PC-9 (cell line): ENCODE measurements at regions not wholly inside any gene's neighbourhood (a gene's known extent, or its start where the extent isn't known, plus 50 kb on each side); places are given as distances from the start of the nearest gene placed in this dataset.

Experiments
- BruUV-seq: library from RNA; stranded (reverse); fragments of 400-500 nt; replicated peaks from 2 replicates; lab custom pipeline; 2021; lab: Mats Ljungman, UMichigan
- CTCF ChIA-PET: fragments of 300-600 bp; sonication (Branson Sonifier 250); formaldehyde crosslinking; loops from one replicate; lab custom pipeline; 2022; ENCODE audit warnings: antibody characterized with exemption; lab: Charles Lee
- POLR2A ChIA-PET: fragments of 300-600 bp; sonication (Branson Sonifier 250); formaldehyde crosslinking; loops from one replicate; lab custom pipeline; 2022; ENCODE audit warnings: antibody characterized with exemption; ENCODE audit not compliant: unreplicated experiment; lab: Charles Lee
- DNase-seq, 2 experiments: peaks; one replicate each; pipeline versions ENCODE4 v3.0.0 to v3.0.0-alpha.2; 2015 to 2022; ENCODE audit warnings: mixed read lengths in 1 of 2
- H2AFZ ChIP-seq: fragments of 200-600 bp; sonication (generic); 2 replicates; pipeline ENCODE4 v1.8.1; 2017; ENCODE audit warnings: antibody characterized with exemption
- H3F3A ChIP-seq: fragments of 200-600 bp; sonication (generic); 2 replicates; pipeline ENCODE4 v1.8.1; 2017; ENCODE audit warnings: antibody characterized with exemption, mild to moderate bottlenecking, low read depth; ENCODE audit not compliant: insufficient read depth
- H3K27ac ChIP-seq: fragments of 200-600 bp; sonication (generic); 2 replicates; pipeline ENCODE4 v1.6.1; 2016; ENCODE audit warnings: mixed run types
- H3K27me3 ChIP-seq: fragments of 200-600 bp; sonication (generic); 2 replicates; pipeline ENCODE4 v1.6.1; 2016; ENCODE audit warnings: low read depth, mixed run types; ENCODE audit not compliant: insufficient read depth
- H3K36me3 ChIP-seq: fragments of 200-600 bp; sonication (generic); 2 replicates; pipeline ENCODE4 v1.6.1; 2016; ENCODE audit warnings: low read depth, mixed run types
- H3K4me1 ChIP-seq: fragments of 200-600 bp; sonication (generic); replicated peaks from 2 replicates; pipeline ENCODE4 v1.6.1; 2016; ENCODE audit warnings: mixed run types; ENCODE audit not compliant: insufficient read depth
- H3K4me2 ChIP-seq: fragments of 200-600 bp; sonication (generic); 2 replicates; pipeline ENCODE4 v1.6.1; 2017; ENCODE audit warnings: mixed run types
- H3K4me3 ChIP-seq: fragments of 200-600 bp; sonication (generic); 2 replicates; pipeline ENCODE4 v1.6.1; 2016; ENCODE audit warnings: mixed run types
- H3K79me2 ChIP-seq: fragments of 200-600 bp; sonication (generic); 2 replicates; pipeline ENCODE4 v1.6.1; 2017; ENCODE audit warnings: low read depth, mixed run types
- H3K9me2 ChIP-seq: fragments of 200-600 bp; sonication (generic); 2 replicates; pipeline ENCODE4 v1.8.1; 2017; ENCODE audit warnings: mild to moderate bottlenecking; ENCODE audit not compliant: insufficient read depth
- H3K9me3 ChIP-seq: fragments of 200-600 bp; sonication (generic); 2 replicates; pipeline ENCODE4 v1.8.1; 2016; ENCODE audit warnings: low read depth; ENCODE audit not compliant: insufficient read depth
- H4K20me1 ChIP-seq: fragments of 200-600 bp; sonication (generic); 2 replicates; pipeline ENCODE4 v1.8.1; 2017; ENCODE audit not compliant: insufficient read depth
- EZH2 ChIP-seq: fragments of 200-600 bp; sonication (generic); IDR thresholded peaks from 2 replicates; pipeline ENCODE4 v1.8.0; 2017; ENCODE audit warnings: antibody characterized with exemption, low read depth
- intact Hi-C: fragments of 100-400 bp; cut with micrococcal nuclease; formaldehyde crosslinking; loops from one replicate; pipeline ENCODE4 v1.10.0; 2022; ENCODE audit not compliant: unreplicated experiment
- TF ChIP-seq, protein P1 (sequence below): fragments of 200-600 bp; sonication (generic); conservative IDR thresholded peaks from 2 replicates; pipeline ENCODE4 v1.6.1; 2017; ENCODE audit warnings: mixed run types, antibody characterized with exemption, mild to moderate bottlenecking, moderate library complexity

DNA sequence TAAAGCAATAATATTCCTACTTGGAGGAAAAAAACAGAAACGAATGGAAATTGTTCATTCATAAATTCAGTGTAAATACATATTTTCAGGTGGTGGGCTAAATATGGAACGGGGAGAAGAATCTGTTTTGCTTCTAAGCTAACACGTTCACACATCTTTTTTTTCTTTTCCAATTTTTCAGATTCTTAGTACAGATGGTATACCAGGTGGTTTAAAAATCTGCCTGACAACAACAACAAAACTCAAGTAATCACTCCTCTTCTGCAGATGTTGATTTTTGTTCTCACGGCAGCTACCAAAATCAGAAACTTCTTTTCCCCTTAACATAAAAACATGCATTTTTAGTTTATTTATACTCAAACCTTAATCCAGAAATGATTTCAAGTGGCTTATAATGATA, 164.8 kb upstream of the SYT4 start:
- no peak for DNase-seq
- H4K20me1 ChIP-seq = no peaks in the 10 kb centered on the region
- no peaks in the 10 kb centered on the region for H3K9me2 ChIP-seq
- no peak overlapping the region for H2AFZ ChIP-seq
- POLR2A ChIA-PET = no interaction called here
- H3K4me2 ChIP-seq = no peak overlapping the region
- no peaks in the 10 kb centered on the region for H3F3A ChIP-seq
- no peaks in the 10 kb centered on the region for H3K4me1 ChIP-seq
- no peaks in the 10 kb centered on the region for H3K27me3 ChIP-seq
- H3K9me3 ChIP-seq = no peaks in the 10 kb centered on the region
- no peak overlapping the region for H3K4me3 ChIP-seq
- CTCF ChIA-PET = no interaction called here
- no peak overlapping the region for H3K27ac ChIP-seq
- intact Hi-C loops = no loop called here
- no peaks in the 10 kb centered on the region for H3K79me2 ChIP-seq
- TF ChIP-seq EZH2 = no peak
- TF ChIP-seq, protein P1, sequence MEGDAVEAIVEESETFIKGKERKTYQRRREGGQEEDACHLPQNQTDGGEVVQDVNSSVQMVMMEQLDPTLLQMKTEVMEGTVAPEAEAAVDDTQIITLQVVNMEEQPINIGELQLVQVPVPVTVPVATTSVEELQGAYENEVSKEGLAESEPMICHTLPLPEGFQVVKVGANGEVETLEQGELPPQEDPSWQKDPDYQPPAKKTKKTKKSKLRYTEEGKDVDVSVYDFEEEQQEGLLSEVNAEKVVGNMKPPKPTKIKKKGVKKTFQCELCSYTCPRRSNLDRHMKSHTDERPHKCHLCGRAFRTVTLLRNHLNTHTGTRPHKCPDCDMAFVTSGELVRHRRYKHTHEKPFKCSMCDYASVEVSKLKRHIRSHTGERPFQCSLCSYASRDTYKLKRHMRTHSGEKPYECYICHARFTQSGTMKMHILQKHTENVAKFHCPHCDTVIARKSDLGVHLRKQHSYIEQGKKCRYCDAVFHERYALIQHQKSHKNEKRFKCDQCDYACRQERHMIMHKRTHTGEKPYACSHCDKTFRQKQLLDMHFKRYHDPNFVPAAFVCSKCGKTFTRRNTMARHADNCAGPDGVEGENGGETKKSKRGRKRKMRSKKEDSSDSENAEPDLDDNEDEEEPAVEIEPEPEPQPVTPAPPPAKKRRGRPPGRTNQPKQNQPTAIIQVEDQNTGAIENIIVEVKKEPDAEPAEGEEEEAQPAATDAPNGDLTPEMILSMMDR = no peak
- no TSS peak for BruUV-seq
- no peaks in the 10 kb centered on the region for H3K36me3 ChIP-seq

DNA sequence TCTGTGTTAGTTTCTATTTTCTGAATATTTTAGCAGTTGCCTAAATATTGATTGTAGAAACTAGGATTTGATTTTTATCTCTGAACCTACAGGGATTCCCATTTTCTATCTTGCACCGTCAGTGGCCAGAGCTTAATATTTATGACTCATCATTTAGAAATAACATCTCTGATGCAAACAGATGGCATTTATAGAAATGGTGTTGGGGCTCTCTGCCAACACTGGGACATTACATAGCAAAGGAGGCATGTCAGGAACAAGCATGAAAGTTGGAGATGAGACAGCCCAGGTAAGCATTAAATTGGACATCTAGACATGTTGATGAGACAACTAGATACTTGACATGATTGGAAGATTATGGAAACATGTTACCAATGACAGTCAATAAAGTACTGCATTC, 165.3 kb upstream of the SYT4 start:
- H3K36me3 ChIP-seq = no peaks in the 10 kb centered on the region
- no peaks in the 10 kb centered on the region for H3K27me3 ChIP-seq
- no peak overlapping the region for H2AFZ ChIP-seq
- intact Hi-C loops = no loop called here
- H3K9me3 ChIP-seq = no peaks in the 10 kb centered on the region
- no peak overlapping the region for H3K4me2 ChIP-seq
- H3K9me2 ChIP-seq = no peaks in the 10 kb centered on the region
- TF ChIP-seq, protein P1 = no peak
- TF ChIP-seq EZH2 = no peak
- no peak overlapping the region for H3K4me3 ChIP-seq
- CTCF ChIA-PET = no interaction called here
- H4K20me1 ChIP-seq = no peaks in the 10 kb centered on the region
- DNase-seq = no peak
- no peaks in the 10 kb centered on the region for H3F3A ChIP-seq
- H3K4me1 ChIP-seq = no peaks in the 10 kb centered on the region
- no peaks in the 10 kb centered on the region for H3K79me2 ChIP-seq
- no peak overlapping the region for H3K27ac ChIP-seq
- POLR2A ChIA-PET = no interaction called here
- no TSS peak for BruUV-seq

DNA sequence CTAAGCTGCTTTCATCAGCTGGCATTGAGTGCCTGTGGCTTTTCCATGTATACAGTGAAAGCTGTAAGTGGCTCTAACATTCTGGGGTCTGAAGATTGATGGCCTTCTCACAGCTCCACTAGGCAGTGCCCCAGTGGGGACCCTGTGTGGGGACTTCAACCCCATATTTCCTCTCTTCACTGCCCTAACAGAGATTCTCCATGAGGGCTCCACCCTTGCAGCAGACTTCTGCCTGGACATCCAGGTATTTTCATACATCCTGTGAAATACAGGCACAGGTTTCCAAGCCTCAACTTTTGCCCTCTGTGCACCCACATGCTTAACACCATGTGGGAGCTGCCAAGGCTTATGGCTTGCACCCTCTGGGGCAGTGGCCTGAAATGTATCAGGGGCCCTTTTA, 188.2 kb upstream of the SYT4 start:
- Histone ChIP-seq H3K9me2 (no peaks in the 10 kb centered on the region), H3K36me3 (no peaks in the 10 kb centered on the region), H3K79me2 (no peaks in the 10 kb centered on the region), H3K4me3 (no peak overlapping the region), H3K4me1 (no peaks in the 10 kb centered on the region), H3K27ac (no peak overlapping the region), H3K9me3 (no peaks in the 10 kb centered on the region), H2AFZ (no peak overlapping the region), H3K4me2 (no peak overlapping the region), H3F3A (no peaks in the 10 kb centered on the region), H3K27me3 (no peaks in the 10 kb centered on the region), H4K20me1 (no peaks in the 10 kb centered on the region)
- ChIA-PET POLR2A (no interaction called here), CTCF (no interaction called here)
- TF ChIP-seq, protein P1 = no peak
- TF ChIP-seq EZH2 = no peak
- DNase-seq = no peak
- intact Hi-C loops = no loop called here
- BruUV-seq = no TSS peak
